HL-60 (cell line): ENCODE measurements at regions not wholly inside any gene's neighbourhood (a gene's known extent, or its start where the extent isn't known, plus 50 kb on each side); places are given as distances from the start of the nearest gene placed in this dataset.

Experiments used
- DNase-seq, 2 experiments: peaks; one replicate each; pipeline ENCODE4 v3.0.0-alpha.2; 2010 to 2020; ENCODE audit warnings: low read depth in 1 of 2, low spot score in 1 of 2
- H3K27ac ChIP-seq: fragments of 250-450 bp; sonication (Bioruptor Pico); replicated peaks from 2 replicates; pipeline ENCODE4 v1.5.1; 2020; ENCODE audit warnings: mild to moderate bottlenecking, moderate library complexity
- H3K27me3 ChIP-seq: fragments of 250-450 bp; sonication (Bioruptor Pico); 2 replicates; pipeline ENCODE4 v1.5.1; 2021; ENCODE audit warnings: mild to moderate bottlenecking, moderate library complexity; ENCODE audit not compliant: insufficient read depth, poor library complexity, severe bottlenecking
- H3K4me3 ChIP-seq: replicated peaks from 2 replicates; pipeline ENCODE4 v1.5.1; 2011; ENCODE audit warnings: mild to moderate bottlenecking, control low read depth, low read length; ENCODE audit not compliant: insufficient read depth
- GABPA ChIP-seq: IDR thresholded peaks from 2 replicates; pipeline ENCODE4 v1.6.1; 2012; ENCODE audit warnings: low read depth
- POLR2AphosphoS5 ChIP-seq: IDR thresholded peaks from 2 replicates; pipeline ENCODE4 v1.6.1; 2012; ENCODE audit warnings: low read depth
- SPI1 ChIP-seq: IDR thresholded peaks from 2 replicates; pipeline ENCODE4 v1.6.1; 2012; ENCODE audit warnings: low read depth, mild to moderate bottlenecking, borderline replicate concordance
- TF ChIP-seq, protein P1 (sequence below): IDR thresholded peaks from one replicate; pipeline ENCODE4 v1.5.1; 2011; ENCODE audit warnings: low read length, control low read depth, inconsistent platforms; ENCODE audit not compliant: insufficient read depth
- TF ChIP-seq, protein P2 (sequence below): IDR thresholded peaks from 2 replicates; pipeline ENCODE4 v1.6.1; 2012; ENCODE audit warnings: low read depth; ENCODE audit not compliant: insufficient replicate concordance

DNA sequence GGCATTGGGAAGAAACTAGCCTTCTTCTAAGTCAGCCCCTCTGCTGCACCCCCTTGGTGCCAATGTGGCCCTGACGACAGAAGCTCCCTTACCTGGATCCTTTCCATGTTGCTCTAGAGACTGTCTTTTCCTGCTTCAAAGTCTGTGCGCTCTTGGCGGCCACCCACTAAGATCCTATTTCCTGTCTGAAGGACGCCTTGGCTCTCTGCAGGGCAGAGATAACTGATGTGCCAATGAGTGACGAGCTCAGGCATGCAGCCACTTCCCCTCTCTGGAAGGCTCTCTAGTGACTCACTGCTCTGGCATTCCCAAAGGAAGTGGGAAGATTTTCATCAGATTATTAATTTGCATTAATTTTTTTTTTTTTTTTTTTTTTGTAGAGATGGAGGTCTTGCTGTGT, 273.5 kb downstream of the CDH20 start:
- DNase-seq, result no peak
- Histone ChIP-seq H3K27me3 (peaks cover 7% of the 10 kb centered on the region), H3K27ac (no peak overlapping the region), H3K4me3 (no peak overlapping the region)
- TF ChIP-seq GABPA (no peak), POLR2AphosphoS5 (no peak), SPI1 (0 out of 2 replicates have a peak, but pooled peaks have one; percentile 4)
- TF ChIP-seq, protein P1, sequence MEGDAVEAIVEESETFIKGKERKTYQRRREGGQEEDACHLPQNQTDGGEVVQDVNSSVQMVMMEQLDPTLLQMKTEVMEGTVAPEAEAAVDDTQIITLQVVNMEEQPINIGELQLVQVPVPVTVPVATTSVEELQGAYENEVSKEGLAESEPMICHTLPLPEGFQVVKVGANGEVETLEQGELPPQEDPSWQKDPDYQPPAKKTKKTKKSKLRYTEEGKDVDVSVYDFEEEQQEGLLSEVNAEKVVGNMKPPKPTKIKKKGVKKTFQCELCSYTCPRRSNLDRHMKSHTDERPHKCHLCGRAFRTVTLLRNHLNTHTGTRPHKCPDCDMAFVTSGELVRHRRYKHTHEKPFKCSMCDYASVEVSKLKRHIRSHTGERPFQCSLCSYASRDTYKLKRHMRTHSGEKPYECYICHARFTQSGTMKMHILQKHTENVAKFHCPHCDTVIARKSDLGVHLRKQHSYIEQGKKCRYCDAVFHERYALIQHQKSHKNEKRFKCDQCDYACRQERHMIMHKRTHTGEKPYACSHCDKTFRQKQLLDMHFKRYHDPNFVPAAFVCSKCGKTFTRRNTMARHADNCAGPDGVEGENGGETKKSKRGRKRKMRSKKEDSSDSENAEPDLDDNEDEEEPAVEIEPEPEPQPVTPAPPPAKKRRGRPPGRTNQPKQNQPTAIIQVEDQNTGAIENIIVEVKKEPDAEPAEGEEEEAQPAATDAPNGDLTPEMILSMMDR, result no peak
- TF ChIP-seq, protein P2, sequence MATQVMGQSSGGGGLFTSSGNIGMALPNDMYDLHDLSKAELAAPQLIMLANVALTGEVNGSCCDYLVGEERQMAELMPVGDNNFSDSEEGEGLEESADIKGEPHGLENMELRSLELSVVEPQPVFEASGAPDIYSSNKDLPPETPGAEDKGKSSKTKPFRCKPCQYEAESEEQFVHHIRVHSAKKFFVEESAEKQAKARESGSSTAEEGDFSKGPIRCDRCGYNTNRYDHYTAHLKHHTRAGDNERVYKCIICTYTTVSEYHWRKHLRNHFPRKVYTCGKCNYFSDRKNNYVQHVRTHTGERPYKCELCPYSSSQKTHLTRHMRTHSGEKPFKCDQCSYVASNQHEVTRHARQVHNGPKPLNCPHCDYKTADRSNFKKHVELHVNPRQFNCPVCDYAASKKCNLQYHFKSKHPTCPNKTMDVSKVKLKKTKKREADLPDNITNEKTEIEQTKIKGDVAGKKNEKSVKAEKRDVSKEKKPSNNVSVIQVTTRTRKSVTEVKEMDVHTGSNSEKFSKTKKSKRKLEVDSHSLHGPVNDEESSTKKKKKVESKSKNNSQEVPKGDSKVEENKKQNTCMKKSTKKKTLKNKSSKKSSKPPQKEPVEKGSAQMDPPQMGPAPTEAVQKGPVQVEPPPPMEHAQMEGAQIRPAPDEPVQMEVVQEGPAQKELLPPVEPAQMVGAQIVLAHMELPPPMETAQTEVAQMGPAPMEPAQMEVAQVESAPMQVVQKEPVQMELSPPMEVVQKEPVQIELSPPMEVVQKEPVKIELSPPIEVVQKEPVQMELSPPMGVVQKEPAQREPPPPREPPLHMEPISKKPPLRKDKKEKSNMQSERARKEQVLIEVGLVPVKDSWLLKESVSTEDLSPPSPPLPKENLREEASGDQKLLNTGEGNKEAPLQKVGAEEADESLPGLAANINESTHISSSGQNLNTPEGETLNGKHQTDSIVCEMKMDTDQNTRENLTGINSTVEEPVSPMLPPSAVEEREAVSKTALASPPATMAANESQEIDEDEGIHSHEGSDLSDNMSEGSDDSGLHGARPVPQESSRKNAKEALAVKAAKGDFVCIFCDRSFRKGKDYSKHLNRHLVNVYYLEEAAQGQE, result no peak

DNA sequence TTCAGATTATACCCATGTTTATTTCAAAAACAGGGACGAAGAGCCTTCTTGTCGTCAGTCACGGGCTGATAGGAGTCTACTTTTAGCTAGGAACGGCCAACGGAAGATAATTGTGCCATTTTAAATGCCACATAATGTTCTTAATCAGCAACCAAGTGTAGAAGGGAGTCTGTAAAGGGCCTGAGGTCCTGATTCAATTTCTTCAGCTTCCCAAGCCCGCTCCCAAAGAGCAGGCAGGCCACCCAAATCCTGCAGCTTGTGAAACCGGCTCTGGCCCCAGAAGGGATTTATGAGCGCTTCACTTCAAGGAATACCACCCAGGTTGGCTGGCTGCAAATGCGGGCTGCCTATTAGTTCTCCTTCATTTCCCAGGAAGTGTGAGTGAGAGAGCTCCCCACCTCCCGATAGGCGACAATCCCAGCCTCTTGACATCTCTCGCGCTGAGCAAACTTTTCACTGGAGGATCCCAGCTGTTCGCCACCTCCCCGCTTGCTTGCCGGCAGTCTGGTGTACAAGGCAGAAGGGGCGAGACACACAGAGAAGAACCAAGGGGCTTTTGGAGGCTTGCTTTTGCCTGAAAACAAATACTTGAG, 272.9 kb downstream of the CDH20 start:
- no peak overlapping the region for H3K4me3 ChIP-seq
- no peak overlapping the region for H3K27ac ChIP-seq
- peaks cover 7% of the 10 kb centered on the region for H3K27me3 ChIP-seq
- no peak for DNase-seq
- TF ChIP-seq, protein P2, result no peak
- TF ChIP-seq GABPA, result no peak
- TF ChIP-seq POLR2AphosphoS5, result no peak
- TF ChIP-seq SPI1, result no peak
- TF ChIP-seq, protein P1, result no peak

DNA sequence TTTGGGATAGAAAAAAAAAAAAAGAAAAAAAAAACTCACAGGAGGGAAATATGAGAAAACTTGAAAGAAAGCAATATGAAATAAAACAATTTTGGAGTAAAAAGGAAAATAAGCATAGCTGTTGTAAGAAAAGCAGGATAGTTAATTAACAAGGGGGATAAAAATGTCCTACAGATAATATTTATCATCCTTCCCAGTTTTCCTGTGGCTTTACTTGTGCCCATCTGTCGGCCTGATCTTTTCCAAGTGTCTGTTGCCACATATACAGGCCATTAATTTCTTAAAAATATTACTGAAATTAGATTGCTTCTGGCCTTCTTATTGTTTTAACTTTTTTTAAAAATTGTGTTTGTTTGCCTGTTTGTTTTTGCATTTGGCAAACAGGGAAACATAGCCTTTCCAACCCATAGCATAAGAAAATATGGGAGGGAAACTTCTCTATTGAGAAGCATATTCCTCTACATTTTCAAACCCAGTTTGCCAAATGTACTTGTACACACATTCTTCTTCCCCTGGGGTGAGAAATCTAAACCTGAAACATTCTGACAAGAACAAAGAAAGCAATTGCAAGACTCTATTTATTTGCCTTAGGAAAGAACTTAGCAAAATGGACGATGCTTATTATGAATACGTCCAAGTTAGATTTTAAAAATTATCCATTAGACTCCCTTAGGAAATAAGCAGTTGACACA, 272.3 kb downstream of the CDH20 start:
- Histone ChIP-seq H3K27me3 (peaks cover 7% of the 10 kb centered on the region), H3K27ac (no peak overlapping the region), H3K4me3 (no peak overlapping the region)
- TF ChIP-seq POLR2AphosphoS5, result no peak
- TF ChIP-seq, protein P2, result no peak
- TF ChIP-seq, protein P1, result no peak
- TF ChIP-seq SPI1, result no peak
- TF ChIP-seq GABPA, result no peak
- no peak for DNase-seq
